Left ventricle myocardium superior (tissue), 1 donor: ENCODE measurements at regions not wholly inside any gene's neighbourhood (a gene's known extent, or its start where the extent isn't known, plus 50 kb on each side); places are given as distances from the start of the nearest gene placed in this dataset.
"Not testable (repeated sequence)": the region's sequence is repeated elsewhere in the genome, so short reads cannot be mapped to it uniquely, and the experiment has no call there.

ENCODE experiments used
- ATAC-seq: fragments of 200-7000 bp; cut with Tn5 transposase; one replicate; pipeline ENCODE4 v1.9.1; 2020; ENCODE audit warnings: mild to moderate bottlenecking, moderate library complexity
- DNase-seq: peaks from one replicate; pipeline ENCODE4 v3.0.0-alpha.2; 2020
- intact Hi-C: fragments of 100-400 bp; cut with micrococcal nuclease; formaldehyde crosslinking; loops from one replicate; pipeline ENCODE4 v1.11.0; 2022
- donor health status: DM: no; HTN: yes; CAD: no; lungs with severe emphysema.

DNA sequence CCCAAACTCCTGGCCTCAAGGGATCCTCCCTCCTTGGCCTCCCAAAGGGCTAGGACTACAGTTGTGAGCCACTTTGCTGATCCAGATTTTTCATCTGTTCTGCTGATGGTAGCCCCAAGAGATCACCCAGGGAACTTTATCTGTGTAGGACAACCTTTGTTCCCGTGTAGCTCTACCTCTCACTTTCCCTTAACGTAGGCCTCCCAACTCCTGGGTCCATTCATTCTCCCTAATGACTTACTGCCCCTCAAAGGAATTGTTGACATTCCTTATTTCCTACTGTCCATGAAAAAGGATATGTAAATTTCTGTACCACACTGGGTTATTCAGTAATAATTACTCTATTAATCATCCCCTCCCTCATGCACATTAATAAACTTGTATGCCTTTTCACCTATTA is 51.0 kb upstream of the PHF24 start:
- intact Hi-C loops, result loop anchor here (5.0 kb wide), 1 partner anchor 65 kb away; no protein-coding TSS in a partner anchor
- DNase-seq, result no peak
- no peak for ATAC-seq

- ATAC-seq (peak; percentile 99), DNase-seq (peak; percentile 82)
- intact Hi-C loops, result no loop called here
These were observed 58.4 kb upstream of the PHF24 start for GRCh38 chr9:34899535-34900158.

DNA sequence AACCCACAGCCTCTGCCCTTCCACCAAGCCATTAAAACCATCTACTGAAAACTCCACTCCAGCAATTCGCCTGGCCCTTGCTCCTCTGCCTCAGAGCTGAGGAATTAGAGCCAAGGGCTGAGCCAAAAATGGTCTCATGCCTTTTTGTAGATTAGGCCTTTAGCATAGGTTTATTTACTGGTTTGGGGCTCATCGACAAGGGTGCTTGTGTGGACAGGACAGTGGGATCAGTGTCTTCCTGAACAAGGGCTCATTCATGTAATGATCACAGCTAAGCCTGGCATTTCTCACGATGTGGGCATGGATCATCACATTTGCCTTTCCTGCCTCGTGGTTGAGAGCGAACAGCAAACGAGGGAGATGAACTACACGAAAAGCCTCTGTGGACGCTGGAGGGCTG is 59.2 kb upstream of the PHF24 start:
- no peak for ATAC-seq
- no peak for DNase-seq
- intact Hi-C loops, result no loop called here

- DNase-seq (no peak), ATAC-seq (no peak)
- intact Hi-C loops, result no loop called here
These were observed 62.0 kb upstream of the PHF24 start for GRCh38 chr9:34896112-34896511.

DNA sequence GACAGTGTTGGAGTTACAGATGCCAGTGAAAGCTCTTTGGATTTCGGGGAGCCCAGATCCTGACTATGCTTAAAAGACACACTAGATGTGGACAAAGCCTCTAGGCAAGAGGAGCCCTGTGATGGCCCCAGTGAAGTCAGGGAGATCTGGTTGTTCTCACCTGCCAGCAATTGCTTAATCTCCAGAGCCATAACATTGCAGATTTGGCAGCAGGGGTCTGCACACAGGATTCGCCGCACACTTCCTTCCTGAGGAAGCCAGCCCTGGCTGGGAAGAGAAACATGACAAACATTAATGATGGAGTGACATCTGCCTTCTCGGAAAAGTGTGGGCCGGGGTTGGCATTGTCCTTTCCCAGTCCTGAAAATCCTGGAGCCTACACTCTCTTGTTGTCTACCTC is 65.2 kb upstream of the PHF24 start:
- no peak for DNase-seq
- intact Hi-C loops, result no loop called here
- ATAC-seq, result no peak

GRCh38 chr9:34891386-34891785 is 66.7 kb upstream of the PHF24 start:
- intact Hi-C loops, result no loop called here
- no peak for ATAC-seq
- no peak for DNase-seq

- no peak for ATAC-seq
- intact Hi-C loops, result no loop called here
These were observed 70.2 kb upstream of the PHF24 start for GRCh38 chr9:34887841-34888240.

DNA sequence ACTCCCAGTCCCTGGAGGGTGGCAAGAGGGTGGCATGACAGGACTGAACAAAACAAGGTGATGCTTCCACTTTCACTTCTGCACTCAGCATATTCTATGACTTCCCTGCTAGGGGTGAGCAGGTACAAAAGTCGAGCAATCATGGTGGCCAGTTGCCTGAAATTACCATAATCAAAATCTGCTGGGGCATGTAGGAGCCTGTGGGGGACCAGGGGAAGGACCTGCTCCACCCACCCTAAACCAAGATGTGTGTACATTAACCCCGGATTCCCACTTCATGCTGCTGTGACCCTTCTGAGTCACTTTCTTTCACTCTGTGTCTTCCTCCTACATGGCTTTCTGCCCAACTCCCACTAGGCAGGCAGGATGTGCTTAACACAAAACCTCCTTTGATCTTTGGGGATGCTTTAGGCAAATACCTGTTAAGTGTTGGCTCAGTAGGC is 73.3 kb upstream of the PHF24 start:
- ATAC-seq (no peak), DNase-seq (no peak)
- intact Hi-C loops, result no loop called here

More at GRCh38 chr9:34887841-34888240, 70.2 kb upstream of the PHF24 start:
- no peak for DNase-seq

- DNase-seq, result no peak
- intact Hi-C loops, result no loop called here
- no peak for ATAC-seq
These were observed 82.0 kb upstream of the PHF24 start for GRCh38 chr9:34876096-34876495.

- ATAC-seq, result no peak
- DNase-seq, result no peak
- intact Hi-C loops, result no loop called here
These were observed 88.7 kb upstream of the PHF24 start for GRCh38 chr9:34869390-34869789.

- ATAC-seq, result peak; percentile 95
- no peak for DNase-seq
- intact Hi-C loops, result no loop called here
These were observed 91.5 kb upstream of the PHF24 start for GRCh38 chr9:34866614-34867013.

DNA sequence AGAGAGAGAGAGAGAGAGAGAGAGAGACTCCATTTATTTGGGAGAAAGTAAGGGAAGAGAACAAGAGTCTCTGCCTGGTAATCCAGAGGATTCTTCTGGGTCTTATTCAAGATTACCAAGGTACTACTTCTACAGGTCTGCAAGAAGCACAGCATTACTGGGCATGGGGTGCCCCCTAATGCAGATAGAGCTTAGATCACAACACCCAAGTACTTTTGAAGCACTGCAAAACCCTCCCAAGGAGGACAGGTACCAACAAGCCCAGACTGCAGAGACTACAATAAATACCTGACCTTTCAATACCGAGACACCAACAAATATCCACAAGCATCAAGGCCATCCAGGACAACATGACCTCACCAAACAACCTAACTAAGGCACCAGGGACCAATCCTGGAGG is 94.7 kb upstream of the PHF24 start:
- intact Hi-C loops, result no loop called here
- no peak for ATAC-seq

DNA sequence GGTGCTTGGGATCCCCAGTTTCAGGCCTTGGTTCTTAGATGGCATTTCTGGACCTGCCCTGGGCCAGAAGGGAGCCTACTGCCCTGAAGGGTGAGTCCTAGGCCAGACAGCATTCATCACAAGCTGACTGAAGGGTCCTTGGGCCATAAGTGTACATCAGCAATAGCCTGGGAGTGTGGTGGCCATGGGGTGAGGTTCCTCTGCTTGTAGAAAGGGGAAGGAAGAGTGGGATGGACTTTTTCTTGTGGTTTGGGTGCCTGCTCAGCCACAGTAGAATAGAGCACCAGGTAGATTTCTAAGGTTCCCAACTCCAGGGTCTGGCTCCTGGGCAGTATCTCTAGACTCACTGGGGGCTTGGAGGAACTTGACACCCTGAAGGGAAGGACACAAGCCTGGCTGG is 95.2 kb upstream of the PHF24 start:
- ATAC-seq (no peak), DNase-seq (no peak)
- intact Hi-C loops, result no loop called here

More for the DNA sequence above, 94.7 kb upstream of the PHF24 start:
- DNase-seq, result no peak

GRCh38 chr9:34862043-34862442 is 96.0 kb upstream of the PHF24 start:
- DNase-seq, result peak; percentile 16
- ATAC-seq, result no peak
- intact Hi-C loops, result no loop called here

GRCh38 chr9:34855016-34855415 is 103.1 kb upstream of the PHF24 start:
- ATAC-seq, intact Hi-C loops: not testable (repeated sequence)

DNA sequence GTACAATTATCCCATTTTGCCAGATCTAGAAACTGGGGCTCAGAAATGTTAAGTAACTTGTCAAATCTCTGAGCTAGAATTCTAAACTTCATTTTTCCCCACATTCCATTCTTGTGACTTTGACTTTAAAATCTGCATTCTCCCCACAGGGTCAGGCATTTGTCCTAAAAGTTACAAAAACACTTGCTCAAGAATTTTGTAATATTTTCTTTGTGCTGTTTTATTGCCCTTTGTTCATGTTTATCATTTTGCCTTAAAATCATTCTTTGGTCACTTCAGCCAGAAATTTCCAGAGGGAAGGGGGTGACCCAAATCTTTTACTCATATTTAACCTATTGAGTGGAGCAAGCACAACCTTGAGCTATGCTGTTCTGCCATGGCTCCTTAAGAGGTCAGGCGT is 120.1 kb upstream of the CCL21 start:
- DNase-seq, result no peak
- intact Hi-C loops, result no loop called here

More at GRCh38 chr9:34855016-34855415, 103.1 kb upstream of the PHF24 start:
- not testable (repeated sequence) for DNase-seq

GRCh38 chr9:34826999-34827538 is 117.1 kb upstream of the CCL21 start:
- intact Hi-C loops, result no loop called here
- ATAC-seq, result no peak
- DNase-seq, result no peak

More for the DNA sequence above, 120.1 kb upstream of the CCL21 start:
- ATAC-seq, result no peak

DNA sequence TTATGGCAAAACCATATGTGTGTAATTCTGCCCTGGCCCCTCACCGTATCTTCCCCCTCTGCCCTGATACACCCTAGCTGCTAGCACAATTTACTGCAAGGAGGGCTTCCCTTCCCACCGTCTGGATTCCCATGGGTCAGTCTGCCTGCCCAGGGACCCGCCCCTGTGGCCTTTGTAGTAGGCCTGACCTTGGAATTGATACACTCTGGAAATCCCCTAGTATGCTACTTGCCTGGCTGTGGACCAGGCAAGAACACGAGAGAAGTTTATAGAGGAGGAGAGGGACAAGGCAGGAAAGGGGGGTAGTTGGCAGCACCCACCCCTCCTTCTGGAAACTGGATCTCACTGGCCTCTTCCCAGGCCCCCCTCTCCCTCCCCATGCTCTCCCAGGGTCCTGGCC is 115.8 kb upstream of the CCL21 start:
- intact Hi-C loops, result no loop called here
- ATAC-seq, result no peak
- no peak for DNase-seq

GRCh38 chr9:34823778-34824177 is 113.8 kb upstream of the CCL21 start:
- intact Hi-C loops, result no loop called here
- ATAC-seq (no peak), DNase-seq (no peak)

- intact Hi-C loops, result no loop called here
- DNase-seq (no peak), ATAC-seq (no peak)
These were observed 100.2 kb upstream of the CCL21 start for GRCh38 chr9:34810187-34810524.

DNA sequence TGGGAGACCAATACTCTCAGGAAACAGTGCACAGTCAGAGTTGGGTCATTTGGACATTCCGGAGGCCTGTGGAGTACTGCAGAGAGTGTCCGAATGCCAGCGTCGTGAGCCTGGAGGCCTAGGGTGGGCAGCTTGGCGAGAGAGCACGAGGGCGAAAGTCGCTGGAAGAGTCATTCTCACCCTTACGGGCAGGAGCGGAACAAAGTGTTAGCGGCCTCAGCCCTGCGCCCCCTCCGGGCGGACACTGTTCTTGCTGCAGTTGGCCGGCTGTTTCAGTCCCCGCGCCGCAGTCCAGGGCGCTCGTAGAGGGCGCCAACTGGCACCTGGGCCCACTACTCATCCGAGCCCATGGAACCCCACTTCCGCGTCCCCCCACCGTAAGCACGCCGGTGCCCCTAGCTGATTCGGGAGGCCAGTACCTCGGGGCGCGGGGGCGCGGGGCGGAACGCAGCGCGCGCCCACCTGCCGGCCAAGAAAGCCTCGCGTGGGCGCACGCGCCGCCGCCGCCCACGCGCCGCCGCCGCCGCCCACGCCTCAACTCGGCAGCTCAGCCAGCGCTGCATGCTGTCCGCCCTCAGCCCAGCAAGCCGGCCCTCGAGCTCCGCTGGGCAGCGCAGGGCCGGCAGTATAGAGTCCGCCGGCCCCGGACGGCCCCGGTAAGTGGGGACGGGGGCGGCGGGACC is 99.7 kb upstream of the CCL21 start:
- peak; percentile 56 for DNase-seq
- intact Hi-C loops, result no loop called here
- peak; percentile 70 for ATAC-seq
